Parathyroid adenoma (tissue), 2 donors: ENCODE measurements at regions not wholly inside any gene's neighbourhood (a gene's known extent, or its start where the extent isn't known, plus 50 kb on each side); places are given as distances from the start of the nearest gene placed in this dataset.

Experiments used
- H2AFZ ChIP-seq: fragments of 300-600 bp; sonication (generic); one replicate; pipeline ENCODE4 v1.7.0; 2017; ENCODE audit warnings: antibody characterized with exemption, mild to moderate bottlenecking
- H3K27ac ChIP-seq: fragments of 300-600 bp; sonication (generic); one replicate; pipeline ENCODE4 v1.7.0; 2017
- H3K27me3 ChIP-seq: fragments of 300-600 bp; sonication (generic); one replicate; pipeline ENCODE4 v1.7.0; 2017; ENCODE audit warnings: low read length; ENCODE audit not compliant: control insufficient read depth, insufficient read depth
- H3K36me3 ChIP-seq: fragments of 300-600 bp; sonication (generic); one replicate; pipeline ENCODE4 v1.7.0; 2017; ENCODE audit warnings: low read length; ENCODE audit not compliant: control insufficient read depth, insufficient read depth
- H3K4me1 ChIP-seq: fragments of 300-600 bp; sonication (generic); one replicate; pipeline ENCODE4 v1.7.0; 2017; ENCODE audit warnings: control low read depth
- H3K4me2 ChIP-seq: fragments of 300-600 bp; sonication (generic); one replicate; pipeline ENCODE4 v1.7.0; 2017; ENCODE audit warnings: low read length
- H3K4me3 ChIP-seq: fragments of 300-600 bp; sonication (generic); one replicate; pipeline ENCODE4 v1.7.0; 2017; ENCODE audit warnings: low read depth, low read length
- H3K79me2 ChIP-seq: fragments of 300-600 bp; sonication (generic); one replicate; pipeline ENCODE4 v1.7.0; 2017; ENCODE audit warnings: control low read depth
- H3K9ac ChIP-seq: fragments of 300-600 bp; sonication (generic); one replicate; pipeline ENCODE4 v1.7.0; 2017; ENCODE audit warnings: mild to moderate bottlenecking
- H3K9me3 ChIP-seq: fragments of 300-600 bp; sonication (generic); one replicate; pipeline ENCODE4 v1.7.0; 2017; ENCODE audit warnings: low read length; ENCODE audit not compliant: control insufficient read depth
- CTCF ChIP-seq: fragments of 300-600 bp; sonication (generic); IDR thresholded peaks from one replicate; pipeline ENCODE4 v1.7.0; 2017; ENCODE audit warnings: antibody characterized with exemption, mild to moderate bottlenecking
- donor health status: primary hyperparathyroidism.

GRCh38 chr20:48536206-48536605 is 291.6 kb downstream of the PREX1 start:
- no peak overlapping the region for H3K9ac ChIP-seq
- TF ChIP-seq CTCF, result no peak
- no peak overlapping the region for H3K4me2 ChIP-seq
- H3K36me3 ChIP-seq, result no peaks in the 10 kb centered on the region
- peaks cover 7% of the 10 kb centered on the region for H3K4me1 ChIP-seq
- no peaks in the 10 kb centered on the region for H3K79me2 ChIP-seq
- H2AFZ ChIP-seq, result no peak overlapping the region
- H3K9me3 ChIP-seq, result no peaks in the 10 kb centered on the region
- H3K27ac ChIP-seq, result no peak overlapping the region
- H3K4me3 ChIP-seq, result no peak overlapping the region
- H3K27me3 ChIP-seq, result no peaks in the 10 kb centered on the region

GRCh38 chr20:48535556-48535955 is 292.2 kb downstream of the PREX1 start:
- Histone ChIP-seq H3K4me3 (no peak overlapping the region), H2AFZ (no peak overlapping the region), H3K79me2 (no peaks in the 10 kb centered on the region), H3K9ac (no peak overlapping the region), H3K9me3 (no peaks in the 10 kb centered on the region), H3K36me3 (no peaks in the 10 kb centered on the region), H3K4me1 (peaks cover 7% of the 10 kb centered on the region), H3K27ac (no peak overlapping the region), H3K27me3 (no peaks in the 10 kb centered on the region), H3K4me2 (no peak overlapping the region)
- no peak for TF ChIP-seq CTCF

GRCh38 chr20:48532028-48532427 is 295.8 kb downstream of the PREX1 start:
- Histone ChIP-seq H2AFZ (no peak overlapping the region), H3K27me3 (peaks cover under 1% of the 10 kb centered on the region), H3K4me2 (no peak overlapping the region), H3K9ac (no peak overlapping the region), H3K36me3 (no peaks in the 10 kb centered on the region), H3K4me1 (no peaks in the 10 kb centered on the region), H3K4me3 (no peak overlapping the region), H3K79me2 (no peaks in the 10 kb centered on the region), H3K27ac (no peak overlapping the region), H3K9me3 (no peaks in the 10 kb centered on the region)
- TF ChIP-seq CTCF, result no peak

- H3K79me2 ChIP-seq, result no peaks in the 10 kb centered on the region
- H3K4me1 ChIP-seq, result no peaks in the 10 kb centered on the region
- H3K4me2 ChIP-seq, result no peak overlapping the region
- no peak overlapping the region for H3K9ac ChIP-seq
- TF ChIP-seq CTCF, result no peak
- H3K9me3 ChIP-seq, result no peaks in the 10 kb centered on the region
- no peak overlapping the region for H3K4me3 ChIP-seq
- H3K27ac ChIP-seq, result no peak overlapping the region
- peaks cover 6% of the 10 kb centered on the region for H3K27me3 ChIP-seq
- H3K36me3 ChIP-seq, result no peaks in the 10 kb centered on the region
- H2AFZ ChIP-seq, result no peak overlapping the region
Observed at GRCh38 chr20:48531505-48531904, 296.3 kb downstream of the PREX1 start.

GRCh38 chr20:48530957-48531356 is 296.8 kb downstream of the PREX1 start:
- H3K9me3 ChIP-seq, result no peaks in the 10 kb centered on the region
- no peaks in the 10 kb centered on the region for H3K79me2 ChIP-seq
- no peak for TF ChIP-seq CTCF
- no peak overlapping the region for H3K27ac ChIP-seq
- H3K4me1 ChIP-seq, result no peaks in the 10 kb centered on the region
- no peak overlapping the region for H3K4me3 ChIP-seq
- no peak overlapping the region for H3K4me2 ChIP-seq
- peaks cover 6% of the 10 kb centered on the region for H3K27me3 ChIP-seq
- H3K9ac ChIP-seq, result no peak overlapping the region
- H2AFZ ChIP-seq, result no peak overlapping the region
- H3K36me3 ChIP-seq, result no peaks in the 10 kb centered on the region
